Caco-2 (cell line): ENCODE measurements at regions not wholly inside any gene's neighbourhood (a gene's known extent, or its start where the extent isn't known, plus 50 kb on each side); places are given as distances from the start of the nearest gene placed in this dataset.
"Not testable (repeated sequence)": the region's sequence is repeated elsewhere in the genome, so short reads cannot be mapped to it uniquely, and the experiment has no call there.

Experiments used
- BruUV-seq: library from RNA; stranded (reverse); fragments of 400-500 nt; replicated peaks from 2 replicates; lab custom pipeline; 2021; lab: Mats Ljungman, UMichigan
- CTCF ChIA-PET: fragments of 300-600 bp; sonication (Branson Sonifier 250); formaldehyde crosslinking; loops from one replicate; lab custom pipeline; 2022; ENCODE audit warnings: antibody characterized with exemption; lab: Charles Lee
- POLR2A ChIA-PET: fragments of 300-600 bp; sonication (Branson Sonifier 250); formaldehyde crosslinking; loops from one replicate; lab custom pipeline; 2022; ENCODE audit warnings: antibody characterized with exemption; lab: Charles Lee
- DNase-seq, 2 experiments: peaks; one replicate each; pipeline versions ENCODE4 v3.0.0 to v3.0.0-alpha.2; 2020 to 2022
- H3K27me3 ChIP-seq: replicated peaks from 2 replicates; pipeline ENCODE4 v1.6.0; 2011; ENCODE audit warnings: low read length; ENCODE audit not compliant: control insufficient read depth, insufficient read depth
- H3K36me3 ChIP-seq: 2 replicates; pipeline ENCODE4 v1.5.1; 2011; ENCODE audit warnings: low read length; ENCODE audit not compliant: control insufficient read depth, insufficient read depth
- H3K4me1 ChIP-seq: fragments of 250-450 bp; sonication (Bioruptor Pico); 2 replicates; pipeline ENCODE4 v1.5.1; 2020; ENCODE audit warnings: mild to moderate bottlenecking
- H3K4me3 ChIP-seq: 2 replicates; pipeline ENCODE4 v1.5.1; 2011; ENCODE audit warnings: low read depth, mild to moderate bottlenecking, control low read depth, low read length
- H3K9me3 ChIP-seq: fragments of 250-450 bp; sonication (Bioruptor Pico); 2 replicates; pipeline ENCODE4 v1.5.1; 2020; ENCODE audit warnings: mild to moderate bottlenecking, moderate library complexity
- H3K27ac Mint-ChIP-seq: one replicate; pipeline ENCODE4 v1.8.0; 2022; ENCODE audit warnings: mixed read lengths; ENCODE audit not compliant: unreplicated experiment
- H3K27me3 Mint-ChIP-seq: one replicate; pipeline ENCODE4 v1.8.0; 2022; ENCODE audit warnings: mixed read lengths; ENCODE audit not compliant: insufficient read depth, unreplicated experiment
- H3K36me3 Mint-ChIP-seq: one replicate; pipeline ENCODE4 v1.8.0; 2022; ENCODE audit warnings: mild to moderate bottlenecking, mixed read lengths; ENCODE audit not compliant: insufficient read depth, unreplicated experiment
- H3K4me1 Mint-ChIP-seq: one replicate; pipeline ENCODE4 v1.8.0; 2022; ENCODE audit warnings: low read depth, mixed read lengths; ENCODE audit not compliant: unreplicated experiment
- H3K4me3 Mint-ChIP-seq: one replicate; pipeline ENCODE4 v1.8.0; 2022; ENCODE audit warnings: mild to moderate bottlenecking, moderate library complexity, mixed read lengths; ENCODE audit not compliant: unreplicated experiment
- H3K9me3 Mint-ChIP-seq: one replicate; pipeline ENCODE4 v1.8.0; 2022; ENCODE audit warnings: mixed read lengths; ENCODE audit not compliant: unreplicated experiment
- intact Hi-C: fragments of 100-400 bp; cut with micrococcal nuclease; formaldehyde crosslinking; loops from one replicate; pipeline ENCODE4 v1.10.0; 2022; ENCODE audit not compliant: unreplicated experiment
- TF ChIP-seq, protein P1 (sequence below), 2 experiments: fragments of 200-600 bp in 1 of 2; IDR thresholded peaks; 1 replicate in 1 of 2; 2 replicates in 1 of 2; pipeline versions ENCODE4 v1.5.1 to v1.8.0; 2011 to 2022; ENCODE audit warnings: antibody characterized with exemption in 1 of 2, control low read depth in 1 of 2, inconsistent platforms in 1 of 2, low read depth in 1 of 2, low read length in 1 of 2, mild to moderate bottlenecking in 1 of 2, moderate library complexity in 1 of 2; ENCODE audit not compliant: insufficient read depth in 1 of 2, severe bottlenecking in 1 of 2, unreplicated experiment in 1 of 2

DNA sequence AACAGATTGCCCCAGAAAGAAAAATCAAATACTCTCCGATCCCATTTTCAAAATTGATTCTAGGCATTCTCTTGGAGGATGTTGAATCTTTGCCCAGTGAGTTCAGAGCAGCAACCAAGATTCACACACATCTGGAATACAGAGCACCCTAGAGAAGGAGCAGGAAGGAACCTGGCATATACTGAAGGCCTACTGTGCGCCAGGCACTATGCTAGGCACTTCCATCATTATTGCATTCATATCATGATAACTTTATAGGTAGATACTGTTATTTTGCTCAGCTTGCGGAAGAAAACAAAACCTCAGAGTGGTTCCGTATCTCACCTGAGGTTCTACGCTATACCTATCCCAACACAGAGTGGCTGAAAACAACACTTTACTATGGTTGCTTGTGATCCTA lies 160.3 kb upstream of the SERTAD2 start:
- Histone ChIP-seq H3K36me3 (no peaks in the 10 kb centered on the region), H3K4me3 (no peak overlapping the region), H3K9me3 (no peaks in the 10 kb centered on the region), H3K27me3 (no peaks in the 10 kb centered on the region), H3K4me1 (peaks cover 8% of the 10 kb centered on the region; the same call in 1 of the 2 replicates)
- Mint-ChIP-seq H3K9me3 (no peaks in the 10 kb centered on the region), H3K36me3 (no peaks in the 10 kb centered on the region), H3K27ac (no peak overlapping the region), H3K4me3 (no peak overlapping the region), H3K27me3 (no peaks in the 10 kb centered on the region), H3K4me1 (peaks cover 6% of the 10 kb centered on the region)
- TF ChIP-seq, protein P1, sequence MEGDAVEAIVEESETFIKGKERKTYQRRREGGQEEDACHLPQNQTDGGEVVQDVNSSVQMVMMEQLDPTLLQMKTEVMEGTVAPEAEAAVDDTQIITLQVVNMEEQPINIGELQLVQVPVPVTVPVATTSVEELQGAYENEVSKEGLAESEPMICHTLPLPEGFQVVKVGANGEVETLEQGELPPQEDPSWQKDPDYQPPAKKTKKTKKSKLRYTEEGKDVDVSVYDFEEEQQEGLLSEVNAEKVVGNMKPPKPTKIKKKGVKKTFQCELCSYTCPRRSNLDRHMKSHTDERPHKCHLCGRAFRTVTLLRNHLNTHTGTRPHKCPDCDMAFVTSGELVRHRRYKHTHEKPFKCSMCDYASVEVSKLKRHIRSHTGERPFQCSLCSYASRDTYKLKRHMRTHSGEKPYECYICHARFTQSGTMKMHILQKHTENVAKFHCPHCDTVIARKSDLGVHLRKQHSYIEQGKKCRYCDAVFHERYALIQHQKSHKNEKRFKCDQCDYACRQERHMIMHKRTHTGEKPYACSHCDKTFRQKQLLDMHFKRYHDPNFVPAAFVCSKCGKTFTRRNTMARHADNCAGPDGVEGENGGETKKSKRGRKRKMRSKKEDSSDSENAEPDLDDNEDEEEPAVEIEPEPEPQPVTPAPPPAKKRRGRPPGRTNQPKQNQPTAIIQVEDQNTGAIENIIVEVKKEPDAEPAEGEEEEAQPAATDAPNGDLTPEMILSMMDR (IDR thresholded peaks at IDR 0.05; ENCODE audit: insufficient read depth in 1 of 2, low read depth in 1 of 2, low read length in 1 of 2, severe bottlenecking in 1 of 2, unreplicated experiment in 1 of 2), result no peak
- ChIA-PET CTCF (interaction anchor here (0.6 kb wide), 1 partner anchor 219 kb away, joined by 6 read pairs; no protein-coding TSS in a partner anchor), POLR2A (no interaction called here)
- no TSS peak for BruUV-seq
- no peak for DNase-seq
- intact Hi-C loops, result no loop called here

DNA sequence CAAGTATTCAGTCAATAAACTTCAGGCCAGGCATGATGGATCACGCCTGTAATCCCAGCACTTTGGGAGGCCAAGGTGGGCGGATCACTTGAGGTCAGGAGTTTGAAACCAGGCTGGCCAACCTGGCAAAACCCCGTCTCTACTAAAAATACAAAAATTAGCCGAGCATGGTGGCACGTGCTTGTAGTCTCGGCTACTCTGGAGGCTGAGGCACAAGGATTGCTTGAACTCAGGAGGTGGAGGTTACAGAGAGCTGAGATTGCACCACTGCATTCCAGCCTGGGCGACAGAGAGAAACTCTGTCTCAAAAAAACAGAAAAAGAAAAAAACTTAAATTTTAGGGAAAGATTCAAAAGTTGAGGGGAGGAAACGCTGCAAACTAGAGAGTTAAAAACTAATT lies 162.8 kb upstream of the SERTAD2 start:
- H3K4me3 Mint-ChIP-seq, H3K9me3 Mint-ChIP-seq, H3K27me3 ChIP-seq, CTCF ChIA-PET, H3K36me3 Mint-ChIP-seq, H3K9me3 ChIP-seq, H3K4me1 Mint-ChIP-seq, H3K27ac Mint-ChIP-seq, intact Hi-C loops, H3K27me3 Mint-ChIP-seq, H3K36me3 ChIP-seq, POLR2A ChIA-PET, DNase-seq, H3K4me3 ChIP-seq, BruUV-seq: not testable (repeated sequence)
- H3K4me1 ChIP-seq, result peaks cover 18% of the 10 kb centered on the region

DNA sequence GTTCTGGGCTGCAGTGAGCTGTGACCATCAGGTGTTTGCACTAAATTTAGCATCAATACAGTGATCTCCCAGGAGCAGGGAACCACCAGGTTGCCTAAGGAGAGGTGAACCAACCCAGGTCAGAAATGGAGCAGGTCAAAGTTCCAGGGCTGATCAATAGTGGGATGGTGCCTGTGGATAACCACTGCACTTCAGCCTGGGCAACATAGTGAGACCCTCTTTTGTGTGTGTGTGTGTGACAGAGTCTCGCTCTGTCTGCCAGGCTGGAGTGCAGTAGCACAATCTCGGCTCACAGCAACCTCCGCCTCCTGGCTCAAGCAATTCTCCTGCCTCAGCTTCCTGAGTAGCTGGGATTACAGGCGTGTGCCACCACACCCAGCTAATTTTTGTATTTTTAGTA lies 163.7 kb upstream of the SERTAD2 start:
- Mint-ChIP-seq H3K27ac (no peak overlapping the region), H3K4me1 (peaks cover 19% of the 10 kb centered on the region), H3K36me3 (no peaks in the 10 kb centered on the region), H3K4me3 (no peak overlapping the region), H3K27me3 (no peaks in the 10 kb centered on the region), H3K9me3 (no peaks in the 10 kb centered on the region)
- no peaks in the 10 kb centered on the region for H3K36me3 ChIP-seq
- peaks cover 27% of the 10 kb centered on the region for H3K4me1 ChIP-seq
- ChIA-PET CTCF (interaction anchor here (0.7 kb wide), 1 partner anchor 192 kb away, joined by 3 read pairs; no protein-coding TSS in a partner anchor), POLR2A (no interaction called here)
- no peaks in the 10 kb centered on the region for H3K27me3 ChIP-seq
- TF ChIP-seq, protein P1 (IDR thresholded peaks at IDR 0.05; ENCODE audit: insufficient read depth in 1 of 2, low read depth in 1 of 2, low read length in 1 of 2, severe bottlenecking in 1 of 2, unreplicated experiment in 1 of 2), result no peak
- no peak overlapping the region for H3K4me3 ChIP-seq
- intact Hi-C loops, result no loop called here
- BruUV-seq, result no TSS peak
- no peaks in the 10 kb centered on the region for H3K9me3 ChIP-seq
- DNase-seq, result no peak

DNA sequence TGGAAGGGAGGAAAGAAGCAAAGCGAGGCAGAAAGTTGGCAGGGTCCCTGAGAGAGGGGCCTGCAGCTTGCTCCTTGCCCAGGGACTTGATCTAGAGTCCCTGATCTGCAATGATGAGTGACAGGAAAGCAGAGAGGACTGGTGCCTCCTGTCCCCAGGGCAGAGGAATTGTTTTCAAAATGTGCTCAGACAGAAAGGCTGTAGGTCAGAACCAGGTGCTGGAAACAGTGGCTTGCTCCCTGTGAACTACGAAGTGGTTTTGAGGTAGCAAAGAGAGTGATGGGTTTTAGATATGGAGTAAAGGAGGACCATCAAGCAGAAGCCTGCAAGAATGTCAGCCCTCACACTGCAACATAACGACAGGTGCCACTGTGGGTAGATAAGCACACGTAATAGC lies 164.9 kb upstream of the SERTAD2 start:
- Mint-ChIP-seq H3K36me3 (no peaks in the 10 kb centered on the region), H3K27ac (peak overlapping the region; percentile 9), H3K4me1 (peaks cover 22% of the 10 kb centered on the region), H3K27me3 (no peaks in the 10 kb centered on the region), H3K9me3 (no peaks in the 10 kb centered on the region), H3K4me3 (no peak overlapping the region)
- no peaks in the 10 kb centered on the region for H3K27me3 ChIP-seq
- DNase-seq, result no peak
- TF ChIP-seq, protein P1 (IDR thresholded peaks at IDR 0.05; ENCODE audit: insufficient read depth in 1 of 2, low read depth in 1 of 2, low read length in 1 of 2, severe bottlenecking in 1 of 2, unreplicated experiment in 1 of 2), result no peak
- ChIA-PET POLR2A (no interaction called here), CTCF (interaction anchor here (0.8 kb wide), 1 partner anchor 9 kb away, joined by 3 read pairs; no protein-coding TSS in a partner anchor)
- H3K4me3 ChIP-seq, result no peak overlapping the region
- no peaks in the 10 kb centered on the region for H3K9me3 ChIP-seq
- BruUV-seq, result no TSS peak
- no peaks in the 10 kb centered on the region for H3K36me3 ChIP-seq
- intact Hi-C loops, result no loop called here
- peaks cover 33% of the 10 kb centered on the region for H3K4me1 ChIP-seq
